H9 (cell line): ENCODE measurements at regions not wholly inside any gene's neighbourhood (a gene's known extent, or its start where the extent isn't known, plus 50 kb on each side); places are given as distances from the start of the nearest gene placed in this dataset.

Experiments
- DNase-seq: peaks from one replicate; pipeline ENCODE4 v3.0.0-alpha.2; 2017
- H2AFZ ChIP-seq: one replicate; pipeline ENCODE4 v1.6.1; 2013; ENCODE audit warnings: mild to moderate bottlenecking, low read length, control low read depth, moderate library complexity
- H2AK5ac ChIP-seq: 2 replicates; pipeline ENCODE4 v1.6.1; 2013; ENCODE audit warnings: low read length, control low read depth, mixed read lengths; ENCODE audit not compliant: insufficient read length
- H2BK120ac ChIP-seq: one replicate; pipeline ENCODE4 v1.6.1; 2013; ENCODE audit warnings: low read depth, mild to moderate bottlenecking, low read length, control low read depth, inconsistent platforms; ENCODE audit not compliant: poor library complexity, severe bottlenecking
- H2BK12ac ChIP-seq: 2 replicates; pipeline ENCODE4 v1.6.1; 2013; ENCODE audit warnings: low read length, control low read depth, mixed read lengths, low read depth; ENCODE audit not compliant: insufficient read length
- H2BK15ac ChIP-seq: 2 replicates; pipeline ENCODE4 v1.6.1; 2013; ENCODE audit warnings: low read depth, low read length, control low read depth
- H2BK20ac ChIP-seq: one replicate; pipeline ENCODE4 v1.6.1; 2013; ENCODE audit warnings: low read depth, mild to moderate bottlenecking, low read length, control low read depth, inconsistent platforms; ENCODE audit not compliant: poor library complexity, severe bottlenecking
- H2BK5ac ChIP-seq: 2 replicates; pipeline ENCODE4 v1.6.1; 2013; ENCODE audit warnings: low read length, control low read depth, mixed read lengths; ENCODE audit not compliant: insufficient read length
- H3K14ac ChIP-seq: 2 replicates; pipeline ENCODE4 v1.6.1; 2013; ENCODE audit warnings: low read length, control low read depth; ENCODE audit not compliant: insufficient read depth
- H3K18ac ChIP-seq: 2 replicates; pipeline ENCODE4 v1.6.1; 2013; ENCODE audit warnings: low read depth, mild to moderate bottlenecking, mixed read lengths, low read length, control low read depth; ENCODE audit not compliant: insufficient read length
- H3K23ac ChIP-seq: 2 replicates; pipeline ENCODE4 v1.6.1; 2013; ENCODE audit warnings: low read length, control low read depth, mixed read lengths, low read depth; ENCODE audit not compliant: insufficient read length
- H3K23me2 ChIP-seq: 2 replicates; pipeline ENCODE4 v1.6.1; 2013; ENCODE audit warnings: low read depth, mild to moderate bottlenecking, mixed read lengths, low read length, control low read depth; ENCODE audit not compliant: insufficient read length, poor library complexity, severe bottlenecking
- H3K27ac ChIP-seq: 2 replicates; pipeline ENCODE4 v1.5.1; 2013; ENCODE audit warnings: low read length, control low read depth, mixed read lengths, low read depth; ENCODE audit not compliant: insufficient read length
- H3K27me3 ChIP-seq: 2 replicates; pipeline ENCODE4 v1.6.1; 2013; ENCODE audit warnings: low read length, control low read depth, inconsistent platforms; ENCODE audit not compliant: insufficient read depth
- H3K4ac ChIP-seq: 2 replicates; pipeline ENCODE4 v1.6.1; 2013; ENCODE audit warnings: low read depth, mild to moderate bottlenecking, control low read depth, inconsistent platforms, low read length, moderate library complexity
- H3K4me1 ChIP-seq: 2 replicates; pipeline ENCODE4 v1.6.1; 2013; ENCODE audit warnings: low read length, control low read depth, inconsistent platforms; ENCODE audit not compliant: insufficient read depth
- H3K4me2 ChIP-seq: 2 replicates; pipeline ENCODE4 v1.6.1; 2013; ENCODE audit warnings: low read length, control low read depth, mixed read lengths; ENCODE audit not compliant: insufficient read length, insufficient read depth
- H3K56ac ChIP-seq: 2 replicates; pipeline ENCODE4 v1.6.1; 2013; ENCODE audit warnings: low read depth, mild to moderate bottlenecking, mixed read lengths, low read length, control low read depth; ENCODE audit not compliant: insufficient read length
- H3K79me1 ChIP-seq: 2 replicates; pipeline ENCODE4 v1.6.1; 2013; ENCODE audit warnings: low read depth, mild to moderate bottlenecking, moderate library complexity, low read length, control low read depth, inconsistent platforms; ENCODE audit not compliant: insufficient read depth, poor library complexity, severe bottlenecking
- H3K79me2 ChIP-seq: 2 replicates; pipeline ENCODE4 v1.6.1; 2013; ENCODE audit warnings: low read length, control low read depth, inconsistent platforms; ENCODE audit not compliant: insufficient read depth
- H3K9ac ChIP-seq: 2 replicates; pipeline ENCODE4 v1.6.1; 2013; ENCODE audit warnings: low read length, control low read depth, mixed read lengths; ENCODE audit not compliant: insufficient read length; ENCODE audit errors: extremely low read depth
- H3K9me3 ChIP-seq: one replicate; pipeline ENCODE4 v1.6.1; 2013; ENCODE audit warnings: low read depth, low read length, inconsistent platforms; ENCODE audit not compliant: control insufficient read depth
- H3T11ph ChIP-seq: one replicate; pipeline ENCODE4 v1.6.1; 2013; ENCODE audit warnings: mild to moderate bottlenecking, low read length, control low read depth, inconsistent platforms
- H4K20me1 ChIP-seq: one replicate; pipeline ENCODE4 v1.6.1; 2013; ENCODE audit not compliant: control insufficient read depth, insufficient read length, insufficient read depth
- H4K5ac ChIP-seq: 2 replicates; pipeline ENCODE4 v1.6.1; 2013; ENCODE audit warnings: low read depth, mild to moderate bottlenecking, mixed read lengths, low read length, control low read depth; ENCODE audit not compliant: insufficient read length
- H4K8ac ChIP-seq: replicated peaks from 2 replicates; pipeline ENCODE4 v1.6.1; 2013; ENCODE audit warnings: low read length, control low read depth, mixed read lengths, low read depth; ENCODE audit not compliant: insufficient read length
- H4K91ac ChIP-seq: 2 replicates; pipeline ENCODE4 v1.6.1; 2013; ENCODE audit warnings: low read depth, mild to moderate bottlenecking, moderate library complexity, mixed read lengths, low read length, control low read depth; ENCODE audit not compliant: insufficient read length
- H3K27ac Mint-ChIP-seq, 3 experiments: 2 replicates in 2 of 3; 3 replicates in 1 of 3; pipeline ENCODE4 v1.8.0; 2020 to 2021; ENCODE audit warnings: mixed read lengths in 3 of 3, mild to moderate bottlenecking in 1 of 3, moderate library complexity in 1 of 3
- H3K27me3 Mint-ChIP-seq: 2 replicates; pipeline ENCODE4 v1.8.0; 2021; ENCODE audit warnings: low read depth, mild to moderate bottlenecking, moderate library complexity, mixed read lengths
- H3K36me3 Mint-ChIP-seq, 3 experiments: 2 replicates in 2 of 3; 3 replicates in 1 of 3; pipeline ENCODE4 v1.8.0; 2020 to 2021; ENCODE audit warnings: low read depth in 3 of 3, mixed read lengths in 3 of 3; ENCODE audit not compliant: insufficient read depth in 1 of 3
- H3K4me1 Mint-ChIP-seq, 2 experiments: 2 replicates each; pipeline ENCODE4 v1.8.0; 2020; ENCODE audit warnings: mixed read lengths in 2 of 2
- H3K4me3 Mint-ChIP-seq, 2 experiments: 2 replicates in 1 of 2; 3 replicates in 1 of 2; pipeline ENCODE4 v1.8.0; 2020 to 2021; ENCODE audit warnings: mild to moderate bottlenecking in 2 of 2, mixed read lengths in 2 of 2, moderate library complexity in 1 of 2
- H3K9me3 Mint-ChIP-seq, 2 experiments: 2 replicates in 1 of 2; 3 replicates in 1 of 2; pipeline ENCODE4 v1.8.0; 2020; ENCODE audit warnings: mild to moderate bottlenecking in 2 of 2, mixed read lengths in 2 of 2, moderate library complexity in 1 of 2
- WGBS: extraction: QIAGEN DNeasy Blood & Tissue Kit; methylation state at CpG from one replicate; pipeline ENCODE4 v1.1.7; 2013; ENCODE audit warnings: missing lambda C conversion rate, low lambda C conversion rate, mixed read lengths; ENCODE audit not compliant: insufficient read length; ENCODE audit errors: extremely low coverage; 5-methylcytosine and 5-hydroxymethylcytosine counted together
- TF ChIP-seq, protein P1 (sequence below): fragments of 200-600 bp; sonication (generic); conservative IDR thresholded peaks from 3 replicates; pipeline ENCODE4 v1.8.0; 2021; ENCODE audit warnings: antibody characterized with exemption, mild to moderate bottlenecking

DNA sequence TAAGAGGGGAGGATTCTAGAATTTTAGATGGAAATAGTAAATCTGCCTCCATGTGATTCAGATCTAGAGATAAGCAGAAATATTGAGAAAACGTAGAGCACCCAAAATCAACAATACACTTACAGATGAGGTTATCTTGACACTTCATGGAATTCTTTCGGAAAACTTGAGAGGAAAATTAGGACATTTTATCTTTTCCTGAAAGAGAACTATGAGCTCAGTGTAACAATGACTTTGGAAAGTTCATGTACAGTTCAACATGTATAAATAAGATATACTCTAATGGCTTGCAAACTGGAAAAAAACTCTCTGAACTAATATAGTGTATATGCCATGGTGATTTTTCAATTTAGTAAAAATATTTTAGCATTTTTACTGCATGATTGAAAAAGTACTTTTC lies 338.1 kb upstream of the NEGR1 start:
- no peak overlapping the region for H3K9ac ChIP-seq
- no peak overlapping the region for H2BK12ac ChIP-seq
- H3K23me2 ChIP-seq: no peaks in the 10 kb centered on the region
- H4K5ac ChIP-seq: no peak overlapping the region
- WGBS: no CpG with 5 or more reads among the region's 2 CpGs
- H2AK5ac ChIP-seq: no peak overlapping the region
- no peak overlapping the region for H3K4me2 ChIP-seq
- H2BK5ac ChIP-seq: no peak overlapping the region
- no peak overlapping the region for H3T11ph ChIP-seq
- DNase-seq: no peak
- TF ChIP-seq, protein P1, sequence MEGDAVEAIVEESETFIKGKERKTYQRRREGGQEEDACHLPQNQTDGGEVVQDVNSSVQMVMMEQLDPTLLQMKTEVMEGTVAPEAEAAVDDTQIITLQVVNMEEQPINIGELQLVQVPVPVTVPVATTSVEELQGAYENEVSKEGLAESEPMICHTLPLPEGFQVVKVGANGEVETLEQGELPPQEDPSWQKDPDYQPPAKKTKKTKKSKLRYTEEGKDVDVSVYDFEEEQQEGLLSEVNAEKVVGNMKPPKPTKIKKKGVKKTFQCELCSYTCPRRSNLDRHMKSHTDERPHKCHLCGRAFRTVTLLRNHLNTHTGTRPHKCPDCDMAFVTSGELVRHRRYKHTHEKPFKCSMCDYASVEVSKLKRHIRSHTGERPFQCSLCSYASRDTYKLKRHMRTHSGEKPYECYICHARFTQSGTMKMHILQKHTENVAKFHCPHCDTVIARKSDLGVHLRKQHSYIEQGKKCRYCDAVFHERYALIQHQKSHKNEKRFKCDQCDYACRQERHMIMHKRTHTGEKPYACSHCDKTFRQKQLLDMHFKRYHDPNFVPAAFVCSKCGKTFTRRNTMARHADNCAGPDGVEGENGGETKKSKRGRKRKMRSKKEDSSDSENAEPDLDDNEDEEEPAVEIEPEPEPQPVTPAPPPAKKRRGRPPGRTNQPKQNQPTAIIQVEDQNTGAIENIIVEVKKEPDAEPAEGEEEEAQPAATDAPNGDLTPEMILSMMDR: no peak
- H3K27ac ChIP-seq: no peak overlapping the region
- Mint-ChIP-seq H3K4me1 (peaks cover 0 to 2% of the 10 kb centered on the region in 2 experiments; a peak in 1 of 4 replicates), H3K36me3 (no peaks in the 10 kb centered on the region), H3K4me3 (no peak overlapping the region), H3K9me3 (no peaks in the 10 kb centered on the region), H3K27me3 (no peaks in the 10 kb centered on the region), H3K27ac (no peak overlapping the region)
- no peaks in the 10 kb centered on the region for H3K4me1 ChIP-seq
- H4K91ac ChIP-seq: no peak overlapping the region
- H3K14ac ChIP-seq: no peak overlapping the region
- no peak overlapping the region for H2BK15ac ChIP-seq
- no peak overlapping the region for H2BK120ac ChIP-seq
- no peak overlapping the region for H3K23ac ChIP-seq
- no peak overlapping the region for H3K18ac ChIP-seq
- no peaks in the 10 kb centered on the region for H3K9me3 ChIP-seq
- no peaks in the 10 kb centered on the region for H3K27me3 ChIP-seq
- H2AFZ ChIP-seq: no peak overlapping the region
- no peak overlapping the region for H2BK20ac ChIP-seq
- H3K79me1 ChIP-seq: no peaks in the 10 kb centered on the region
- H3K79me2 ChIP-seq: no peaks in the 10 kb centered on the region
- no peak overlapping the region for H3K56ac ChIP-seq
- H4K20me1 ChIP-seq: no peaks in the 10 kb centered on the region
- no peak overlapping the region for H3K4ac ChIP-seq
- H4K8ac ChIP-seq: no peak overlapping the region
